GM21381 (cell line): ENCODE measurements at regions not wholly inside any gene's neighbourhood (a gene's known extent, or its start where the extent isn't known, plus 50 kb on each side); places are given as distances from the start of the nearest gene placed in this dataset.
"Not testable (repeated sequence)": the region's sequence is repeated elsewhere in the genome, so short reads cannot be mapped to it uniquely, and the experiment has no call there.

Experiments
- ATAC-seq: cut with Tn5 transposase; IDR thresholded peaks from one replicate; pipeline ENCODE4 v1.9.1; 2021; ENCODE audit warnings: mild to moderate bottlenecking, moderate library complexity; ENCODE audit not compliant: unreplicated experiment

DNA sequence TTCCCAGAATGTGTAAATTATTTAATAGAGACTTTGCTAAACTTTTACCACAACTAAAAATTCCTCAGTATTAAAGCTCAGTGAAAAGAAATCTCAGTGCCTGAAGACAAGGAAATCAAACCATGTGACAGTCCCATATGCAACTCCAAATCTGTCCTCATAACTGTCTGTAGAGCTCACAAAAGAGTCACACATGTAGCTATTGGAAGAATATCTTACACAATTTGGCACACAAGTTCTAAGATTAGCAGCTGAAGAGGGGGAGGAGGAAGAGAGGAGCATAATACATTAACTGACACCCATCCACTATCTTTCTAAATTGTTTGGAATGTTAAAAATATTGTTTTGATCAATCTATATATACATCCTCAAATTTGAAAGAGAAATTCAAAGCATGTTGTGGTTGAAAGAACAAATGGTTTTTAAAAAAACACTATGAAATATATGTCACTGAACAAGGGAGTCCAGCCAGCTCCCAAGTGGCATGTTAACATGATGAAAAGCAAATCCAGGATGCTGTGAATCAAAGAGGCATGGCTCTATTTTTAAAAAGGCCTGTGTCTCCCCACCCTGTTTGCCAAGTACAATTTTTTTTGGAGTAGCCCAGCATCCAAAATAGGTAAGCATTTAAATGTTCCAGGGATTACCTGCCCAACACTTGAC lies 126.3 kb upstream of the NANOGP8 start:
- ATAC-seq, result no peak

DNA sequence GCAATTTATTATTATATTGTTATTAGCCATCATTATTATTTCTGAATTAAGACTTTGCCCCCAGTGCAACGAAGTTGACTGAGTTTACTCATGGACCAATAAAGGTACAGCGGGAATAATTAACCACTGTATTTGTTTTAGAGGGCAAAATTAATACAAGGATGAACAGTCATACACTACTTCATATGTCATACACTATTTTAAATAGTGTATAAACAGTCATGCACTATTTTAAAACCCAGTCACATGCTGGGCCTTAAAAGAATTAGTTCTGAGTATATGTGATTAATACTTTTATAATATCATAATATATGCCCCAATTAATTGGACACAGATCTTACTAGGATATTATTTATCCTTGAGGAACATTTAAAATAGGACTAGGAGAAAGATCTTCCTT lies 125.3 kb upstream of the NANOGP8 start:
- ATAC-seq, result no peak

DNA sequence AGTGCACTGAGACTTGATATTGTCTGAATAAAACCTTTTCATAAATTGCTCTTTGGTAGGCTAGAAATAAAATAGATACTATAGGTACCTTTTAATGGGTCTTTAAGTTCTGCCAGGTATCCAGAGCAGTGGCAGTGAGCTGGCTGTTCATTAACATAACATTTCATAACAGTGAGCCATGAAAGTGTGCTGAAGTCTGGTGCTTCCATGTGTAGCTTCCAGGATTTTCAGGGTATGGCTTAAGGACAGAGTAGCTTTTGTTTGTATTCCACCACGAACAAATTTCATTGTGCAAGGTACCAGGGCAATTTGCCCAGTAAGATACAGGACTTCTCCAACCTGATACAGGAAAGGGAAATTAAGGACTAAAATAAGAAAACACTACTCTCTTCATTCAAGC lies 124.7 kb upstream of the NANOGP8 start:
- ATAC-seq, result no peak

DNA sequence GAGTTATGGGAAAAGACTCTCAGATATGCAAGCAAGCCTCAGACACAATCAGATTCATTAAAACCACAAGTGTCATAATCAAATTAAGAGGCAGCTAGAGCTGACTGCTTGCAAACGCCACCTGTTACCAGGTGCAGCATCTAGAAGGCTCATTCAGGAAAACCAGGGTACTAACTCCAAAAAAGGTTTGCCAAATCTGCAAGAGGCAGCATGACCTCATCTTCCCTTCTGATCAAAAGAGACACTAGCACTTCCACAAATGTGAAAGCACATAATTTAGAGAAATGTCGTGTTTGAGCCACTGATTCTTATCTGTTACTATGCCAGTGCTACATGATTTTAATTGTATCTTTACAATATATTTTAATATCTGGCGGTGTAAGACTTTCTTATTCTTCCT lies 123.3 kb upstream of the NANOGP8 start:
- no peak for ATAC-seq

DNA sequence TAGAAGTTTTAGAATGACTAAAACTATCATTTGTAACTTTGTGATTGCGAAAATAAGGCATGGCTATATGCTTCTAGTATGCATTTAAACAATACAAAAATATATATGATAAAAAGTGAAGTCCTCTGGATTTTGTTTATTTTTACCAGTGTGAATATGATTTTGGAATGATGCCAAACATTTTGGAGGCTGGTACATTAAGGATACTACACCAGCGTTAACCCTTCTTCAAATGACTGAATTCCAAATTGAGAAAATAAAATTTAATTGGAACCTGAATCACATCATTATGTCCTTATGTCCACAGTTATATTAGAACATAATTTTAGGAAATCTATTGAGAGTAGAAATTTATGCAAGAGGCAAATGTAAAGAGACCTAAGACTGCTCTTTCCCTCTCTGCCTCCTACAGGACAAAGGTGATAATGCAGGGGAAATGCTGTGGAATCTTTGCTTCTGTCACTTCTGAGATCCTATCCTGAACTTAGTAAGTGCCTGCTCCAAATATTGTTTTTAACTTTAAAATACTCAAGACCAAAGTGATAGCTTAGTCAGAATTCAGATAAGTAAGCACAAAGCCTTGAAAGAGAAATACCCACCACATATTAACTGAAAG lies 121.1 kb upstream of the NANOGP8 start:
- no peak for ATAC-seq

DNA sequence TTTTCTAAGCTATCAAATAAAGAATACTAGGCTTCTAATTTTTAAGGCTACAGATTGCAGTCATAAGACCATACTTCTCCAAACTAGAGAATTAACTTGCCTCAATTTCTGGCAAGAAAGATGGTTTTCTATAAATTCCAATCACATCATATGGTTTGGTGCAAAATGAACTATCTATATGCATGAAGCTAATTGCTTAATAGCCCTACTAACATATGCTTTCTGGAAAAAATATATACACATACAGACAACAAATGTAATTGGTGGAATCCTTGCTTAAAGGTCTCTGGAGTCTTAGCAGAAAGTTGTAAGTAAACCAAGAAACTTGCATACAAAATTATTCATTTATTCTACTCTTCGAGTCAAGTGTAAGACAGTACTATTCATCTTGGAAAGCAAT lies 113.1 kb upstream of the NANOGP8 start:
- ATAC-seq, result no peak

DNA sequence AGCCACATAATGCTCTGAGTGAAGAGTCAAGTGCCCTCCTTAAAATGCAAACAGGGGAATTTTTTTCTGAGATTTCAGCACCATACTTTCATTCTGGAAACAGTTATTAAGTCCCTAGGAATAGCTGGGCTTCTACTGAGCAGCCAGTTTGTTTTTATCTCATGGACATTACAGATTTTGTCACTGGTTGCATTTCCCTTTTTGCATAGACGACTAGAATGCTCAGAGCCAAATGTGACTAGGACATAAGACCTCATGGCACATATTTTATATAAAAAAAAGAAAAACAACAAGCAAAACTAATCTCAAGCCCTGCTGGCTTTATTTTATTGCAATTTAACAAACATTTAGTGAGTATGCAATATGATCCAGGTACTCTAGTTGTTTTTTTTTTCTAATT lies 112.7 kb upstream of the NANOGP8 start:
- no peak for ATAC-seq

DNA sequence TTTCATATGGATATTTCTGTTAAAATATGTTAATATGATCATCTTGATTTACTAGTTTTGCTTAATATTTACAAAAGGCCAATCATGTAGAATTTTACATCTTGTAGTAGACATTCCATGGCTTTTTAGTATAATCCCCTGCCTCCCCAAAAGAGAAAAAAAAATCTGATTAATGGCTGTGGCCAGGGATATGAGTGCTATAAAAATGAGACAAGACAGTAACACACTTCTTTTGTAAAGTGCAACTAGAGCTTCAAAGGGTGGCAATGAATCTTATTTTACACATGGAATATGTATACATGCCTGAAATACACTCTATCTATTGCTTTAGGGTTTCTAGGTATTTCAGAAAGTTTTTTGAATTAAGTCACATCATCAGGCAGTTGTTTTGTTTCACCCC lies 112.2 kb upstream of the NANOGP8 start:
- ATAC-seq, result no peak

GRCh38 chr15:35196273-35196672 lies 111.2 kb upstream of the NANOGP8 start:
- no peak for ATAC-seq

DNA sequence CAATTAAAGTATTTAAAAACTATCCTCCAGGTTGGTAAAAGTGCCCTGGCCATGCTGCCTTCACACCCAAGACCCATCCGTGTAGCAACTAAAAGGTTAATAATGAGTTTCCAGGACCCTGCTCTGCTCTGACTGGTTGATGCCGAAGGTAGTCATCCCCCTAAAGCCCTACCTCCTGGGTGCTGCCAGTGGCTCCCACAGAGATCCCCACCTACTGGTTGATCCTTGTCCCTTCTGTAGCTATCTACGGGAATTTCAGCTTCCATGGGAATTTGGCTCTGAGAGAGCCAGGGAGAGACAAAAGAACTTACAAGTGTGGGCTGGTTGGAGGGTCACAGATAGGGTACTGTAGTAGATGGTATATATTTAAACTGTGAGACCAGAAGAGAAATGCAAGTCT lies 110.6 kb upstream of the NANOGP8 start:
- no peak for ATAC-seq

DNA sequence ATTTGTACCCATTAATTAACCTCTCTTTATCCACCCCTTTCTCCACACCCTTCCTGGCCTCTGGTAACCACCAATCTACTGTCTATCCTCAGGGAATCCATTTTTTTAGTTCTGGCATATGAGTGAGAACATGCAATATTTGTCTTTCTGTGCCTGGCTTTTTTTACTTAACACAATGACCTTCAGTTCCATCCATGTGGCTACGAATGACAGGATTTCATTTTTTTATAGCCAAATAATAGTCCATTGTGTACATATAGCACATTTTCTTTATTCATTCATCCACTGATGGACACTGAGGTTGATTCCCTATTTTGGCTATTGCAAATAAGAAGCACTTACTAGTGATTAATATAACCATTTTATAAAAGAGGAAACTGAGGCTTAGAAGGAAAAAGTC lies 109.9 kb upstream of the NANOGP8 start:
- ATAC-seq, result no peak

- ATAC-seq, result no peak
Observed at GRCh38 chr15:35194296-35194695, 109.2 kb upstream of the NANOGP8 start.

- no peak for ATAC-seq
Observed at GRCh38 chr15:35191783-35192182, 106.7 kb upstream of the NANOGP8 start.

- no peak for ATAC-seq
Observed at GRCh38 chr15:35186346-35186745, 101.3 kb upstream of the NANOGP8 start.

DNA sequence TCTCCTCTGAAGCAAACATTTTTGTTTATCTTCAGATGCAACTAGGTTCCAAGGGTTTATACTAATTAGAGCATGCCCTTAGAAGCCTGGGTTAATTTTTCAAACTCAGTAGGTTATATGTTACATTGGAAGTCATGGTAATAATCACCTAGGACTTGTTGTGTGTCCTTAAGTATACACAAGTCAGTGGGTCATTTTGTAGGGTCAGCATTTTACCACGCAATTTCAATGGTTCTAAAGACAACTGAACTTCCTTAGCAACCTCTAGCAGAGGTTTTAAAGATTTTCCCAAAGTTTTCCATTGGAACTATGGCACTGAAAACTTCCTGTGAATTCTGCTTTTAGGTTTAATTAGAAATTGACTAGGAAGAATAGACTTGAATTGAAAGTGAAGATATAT lies 99.6 kb upstream of the NANOGP8 start:
- ATAC-seq, result no peak

DNA sequence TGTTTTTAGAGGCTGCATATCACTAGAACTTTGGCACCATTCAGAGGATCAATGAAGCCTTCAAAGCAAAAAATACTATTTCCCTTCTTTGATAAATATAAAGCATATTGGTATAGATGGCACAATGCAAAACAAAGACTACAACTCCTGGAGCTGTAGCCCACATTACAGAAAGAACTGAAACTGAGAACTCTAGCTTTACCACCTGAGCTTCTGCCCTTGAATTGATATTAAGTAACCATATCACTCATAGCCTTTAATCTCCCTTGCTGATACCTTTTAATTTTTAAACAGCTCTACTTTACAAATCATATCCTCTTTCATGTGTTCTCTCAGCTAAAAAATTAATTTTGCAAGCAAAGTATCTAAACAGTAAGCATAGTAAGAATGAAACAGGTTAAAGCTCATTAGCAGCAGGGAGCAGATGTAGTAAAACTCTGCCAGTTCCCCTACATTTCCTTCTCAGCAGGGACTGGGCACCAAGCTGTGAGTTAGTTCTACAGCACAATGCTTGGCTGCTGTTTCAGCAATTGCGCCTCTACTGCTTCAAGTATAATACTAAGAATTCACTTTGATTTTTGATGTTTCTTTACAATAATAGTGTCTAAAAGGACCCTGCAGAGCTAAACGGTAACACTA lies 97.9 kb upstream of the NANOGP8 start:
- ATAC-seq, result peak; percentile 81

- ATAC-seq, result peak; percentile 66
Observed at GRCh38 chr15:35181538-35181937, 96.4 kb upstream of the NANOGP8 start.

- ATAC-seq, result no peak
Observed at GRCh38 chr15:35179739-35180138, 94.6 kb upstream of the NANOGP8 start.

DNA sequence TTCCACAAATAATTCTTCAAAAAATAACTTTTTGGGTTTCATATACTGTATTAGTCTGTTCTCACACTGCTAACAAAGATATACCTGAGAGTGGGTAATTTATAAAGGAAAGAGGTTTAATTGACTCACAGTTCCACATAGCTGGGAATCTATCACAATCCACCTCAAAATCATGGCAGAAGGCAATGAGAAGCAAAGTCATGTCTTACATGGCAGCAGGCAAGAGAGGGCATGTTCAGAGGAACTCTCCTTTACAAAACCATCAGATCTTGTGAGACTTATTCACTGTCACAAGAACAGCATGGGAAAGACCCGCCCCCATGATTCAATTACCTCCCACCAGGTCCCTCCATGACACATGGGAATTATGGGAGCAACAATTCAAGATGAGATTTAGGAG lies 93.1 kb upstream of the NANOGP8 start:
- ATAC-seq, result not testable (repeated sequence)

DNA sequence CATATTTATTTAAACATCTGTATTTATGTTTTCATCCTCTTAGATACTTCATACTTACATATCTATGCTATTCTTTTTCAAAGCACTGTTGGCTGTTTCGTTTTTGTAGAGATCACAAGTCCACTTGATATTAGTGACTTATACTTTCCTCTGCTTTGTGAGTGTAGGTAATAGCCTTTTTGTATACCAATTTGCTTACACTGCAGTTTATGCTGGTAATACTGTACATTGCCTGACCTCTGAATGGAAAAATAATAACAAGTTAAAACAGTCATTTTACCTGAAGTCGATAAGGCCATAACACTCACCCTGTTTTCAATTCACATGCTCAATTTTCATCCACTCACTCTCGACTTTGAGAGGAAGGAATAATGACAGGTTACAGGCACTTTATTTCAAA lies 89.9 kb upstream of the NANOGP8 start:
- ATAC-seq, result no peak

DNA sequence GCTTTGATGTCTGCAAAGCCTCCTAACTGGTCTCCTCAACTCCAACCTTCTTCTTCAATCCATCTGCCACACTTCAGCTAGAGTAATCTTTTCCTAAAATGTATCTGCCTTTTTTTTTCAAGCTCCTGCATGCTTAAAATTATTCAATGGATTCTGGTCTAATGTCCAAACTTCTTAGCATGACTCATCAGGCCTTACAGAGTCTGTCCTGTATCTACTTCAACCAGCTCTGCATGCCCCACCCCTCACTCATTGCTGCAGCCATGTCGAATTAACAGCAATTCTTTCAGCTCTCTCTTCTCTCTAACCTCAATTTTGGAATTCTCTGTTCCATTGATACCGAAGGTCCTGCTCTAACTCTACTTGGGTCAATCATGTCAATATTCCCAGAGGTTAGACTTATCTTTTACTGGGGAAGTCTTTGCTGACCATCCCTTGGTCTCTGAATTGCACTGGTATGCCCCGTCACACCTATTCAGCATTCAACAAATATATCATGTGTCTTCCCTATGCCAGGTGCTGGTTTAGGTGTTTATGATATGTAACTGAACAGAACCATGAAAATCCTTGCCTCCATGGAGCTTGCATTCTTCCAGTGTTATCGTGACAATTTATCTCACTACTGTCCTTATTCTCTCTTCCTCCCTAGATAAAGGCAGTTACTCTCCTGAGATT lies 88.5 kb upstream of the NANOGP8 start:
- no peak for ATAC-seq

- ATAC-seq, result no peak
Observed at GRCh38 chr15:35170207-35170606, 85.1 kb upstream of the NANOGP8 start.
